PC-9 (cell line): ENCODE measurements at regions not wholly inside any gene's neighbourhood (a gene's known extent, or its start where the extent isn't known, plus 50 kb on each side); places are given as distances from the start of the nearest gene placed in this dataset.

Experiments
- BruUV-seq: library from RNA; stranded (reverse); fragments of 400-500 nt; replicated peaks from 2 replicates; lab custom pipeline; 2021; lab: Mats Ljungman, UMichigan
- CTCF ChIA-PET: fragments of 300-600 bp; sonication (Branson Sonifier 250); formaldehyde crosslinking; loops from one replicate; lab custom pipeline; 2022; ENCODE audit warnings: antibody characterized with exemption; lab: Charles Lee
- POLR2A ChIA-PET: fragments of 300-600 bp; sonication (Branson Sonifier 250); formaldehyde crosslinking; loops from one replicate; lab custom pipeline; 2022; ENCODE audit warnings: antibody characterized with exemption; ENCODE audit not compliant: unreplicated experiment; lab: Charles Lee
- DNase-seq, 2 experiments: peaks; one replicate each; pipeline versions ENCODE4 v3.0.0 to v3.0.0-alpha.2; 2015 to 2022; ENCODE audit warnings: mixed read lengths in 1 of 2
- H2AFZ ChIP-seq: fragments of 200-600 bp; sonication (generic); 2 replicates; pipeline ENCODE4 v1.8.1; 2017; ENCODE audit warnings: antibody characterized with exemption
- H3F3A ChIP-seq: fragments of 200-600 bp; sonication (generic); 2 replicates; pipeline ENCODE4 v1.8.1; 2017; ENCODE audit warnings: antibody characterized with exemption, mild to moderate bottlenecking, low read depth; ENCODE audit not compliant: insufficient read depth
- H3K27ac ChIP-seq: fragments of 200-600 bp; sonication (generic); 2 replicates; pipeline ENCODE4 v1.6.1; 2016; ENCODE audit warnings: mixed run types
- H3K27me3 ChIP-seq: fragments of 200-600 bp; sonication (generic); 2 replicates; pipeline ENCODE4 v1.6.1; 2016; ENCODE audit warnings: low read depth, mixed run types; ENCODE audit not compliant: insufficient read depth
- H3K36me3 ChIP-seq: fragments of 200-600 bp; sonication (generic); 2 replicates; pipeline ENCODE4 v1.6.1; 2016; ENCODE audit warnings: low read depth, mixed run types
- H3K4me1 ChIP-seq: fragments of 200-600 bp; sonication (generic); replicated peaks from 2 replicates; pipeline ENCODE4 v1.6.1; 2016; ENCODE audit warnings: mixed run types; ENCODE audit not compliant: insufficient read depth
- H3K4me2 ChIP-seq: fragments of 200-600 bp; sonication (generic); 2 replicates; pipeline ENCODE4 v1.6.1; 2017; ENCODE audit warnings: mixed run types
- H3K4me3 ChIP-seq: fragments of 200-600 bp; sonication (generic); 2 replicates; pipeline ENCODE4 v1.6.1; 2016; ENCODE audit warnings: mixed run types
- H3K79me2 ChIP-seq: fragments of 200-600 bp; sonication (generic); 2 replicates; pipeline ENCODE4 v1.6.1; 2017; ENCODE audit warnings: low read depth, mixed run types
- H3K9me2 ChIP-seq: fragments of 200-600 bp; sonication (generic); 2 replicates; pipeline ENCODE4 v1.8.1; 2017; ENCODE audit warnings: mild to moderate bottlenecking; ENCODE audit not compliant: insufficient read depth
- H3K9me3 ChIP-seq: fragments of 200-600 bp; sonication (generic); 2 replicates; pipeline ENCODE4 v1.8.1; 2016; ENCODE audit warnings: low read depth; ENCODE audit not compliant: insufficient read depth
- H4K20me1 ChIP-seq: fragments of 200-600 bp; sonication (generic); 2 replicates; pipeline ENCODE4 v1.8.1; 2017; ENCODE audit not compliant: insufficient read depth
- EZH2 ChIP-seq: fragments of 200-600 bp; sonication (generic); IDR thresholded peaks from 2 replicates; pipeline ENCODE4 v1.8.0; 2017; ENCODE audit warnings: antibody characterized with exemption, low read depth
- intact Hi-C: fragments of 100-400 bp; cut with micrococcal nuclease; formaldehyde crosslinking; loops from one replicate; pipeline ENCODE4 v1.10.0; 2022; ENCODE audit not compliant: unreplicated experiment
- TF ChIP-seq, protein P1 (sequence below): fragments of 200-600 bp; sonication (generic); conservative IDR thresholded peaks from 2 replicates; pipeline ENCODE4 v1.6.1; 2017; ENCODE audit warnings: mixed run types, antibody characterized with exemption, mild to moderate bottlenecking, moderate library complexity

DNA sequence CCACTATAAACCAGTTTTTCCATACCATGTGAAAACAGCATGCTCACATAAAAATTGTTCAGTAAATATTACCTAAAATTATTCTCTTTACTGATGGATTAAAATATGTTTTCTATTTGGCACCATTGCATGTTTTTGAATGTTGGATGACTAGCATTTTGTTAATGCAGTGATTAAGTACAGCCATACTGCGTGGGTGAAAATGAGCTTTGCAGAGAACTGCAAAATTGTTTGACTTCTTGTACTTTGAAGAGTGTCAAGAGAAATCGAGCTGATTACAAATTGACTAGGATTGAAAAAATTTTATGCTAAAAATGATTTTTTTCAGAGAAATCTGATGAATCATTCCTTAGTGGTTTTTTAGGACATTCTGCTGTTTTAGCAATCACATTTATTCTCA, 452.9 kb downstream of the RPL10L start:
- H3K4me1 ChIP-seq: no peaks in the 10 kb centered on the region
- H4K20me1 ChIP-seq: no peaks in the 10 kb centered on the region
- H3K9me3 ChIP-seq: no peaks in the 10 kb centered on the region
- CTCF ChIA-PET: no interaction called here
- no peak overlapping the region for H3K27ac ChIP-seq
- no TSS peak for BruUV-seq
- no peak for DNase-seq
- no peak for TF ChIP-seq EZH2
- TF ChIP-seq, protein P1, sequence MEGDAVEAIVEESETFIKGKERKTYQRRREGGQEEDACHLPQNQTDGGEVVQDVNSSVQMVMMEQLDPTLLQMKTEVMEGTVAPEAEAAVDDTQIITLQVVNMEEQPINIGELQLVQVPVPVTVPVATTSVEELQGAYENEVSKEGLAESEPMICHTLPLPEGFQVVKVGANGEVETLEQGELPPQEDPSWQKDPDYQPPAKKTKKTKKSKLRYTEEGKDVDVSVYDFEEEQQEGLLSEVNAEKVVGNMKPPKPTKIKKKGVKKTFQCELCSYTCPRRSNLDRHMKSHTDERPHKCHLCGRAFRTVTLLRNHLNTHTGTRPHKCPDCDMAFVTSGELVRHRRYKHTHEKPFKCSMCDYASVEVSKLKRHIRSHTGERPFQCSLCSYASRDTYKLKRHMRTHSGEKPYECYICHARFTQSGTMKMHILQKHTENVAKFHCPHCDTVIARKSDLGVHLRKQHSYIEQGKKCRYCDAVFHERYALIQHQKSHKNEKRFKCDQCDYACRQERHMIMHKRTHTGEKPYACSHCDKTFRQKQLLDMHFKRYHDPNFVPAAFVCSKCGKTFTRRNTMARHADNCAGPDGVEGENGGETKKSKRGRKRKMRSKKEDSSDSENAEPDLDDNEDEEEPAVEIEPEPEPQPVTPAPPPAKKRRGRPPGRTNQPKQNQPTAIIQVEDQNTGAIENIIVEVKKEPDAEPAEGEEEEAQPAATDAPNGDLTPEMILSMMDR: no peak
- H3F3A ChIP-seq: no peaks in the 10 kb centered on the region
- no peak overlapping the region for H3K4me3 ChIP-seq
- H2AFZ ChIP-seq: no peak overlapping the region
- H3K9me2 ChIP-seq: no peaks in the 10 kb centered on the region
- no peaks in the 10 kb centered on the region for H3K36me3 ChIP-seq
- no peaks in the 10 kb centered on the region for H3K27me3 ChIP-seq
- no peaks in the 10 kb centered on the region for H3K79me2 ChIP-seq
- H3K4me2 ChIP-seq: no peak overlapping the region
- intact Hi-C loops: no loop called here
- POLR2A ChIA-PET: no interaction called here

DNA sequence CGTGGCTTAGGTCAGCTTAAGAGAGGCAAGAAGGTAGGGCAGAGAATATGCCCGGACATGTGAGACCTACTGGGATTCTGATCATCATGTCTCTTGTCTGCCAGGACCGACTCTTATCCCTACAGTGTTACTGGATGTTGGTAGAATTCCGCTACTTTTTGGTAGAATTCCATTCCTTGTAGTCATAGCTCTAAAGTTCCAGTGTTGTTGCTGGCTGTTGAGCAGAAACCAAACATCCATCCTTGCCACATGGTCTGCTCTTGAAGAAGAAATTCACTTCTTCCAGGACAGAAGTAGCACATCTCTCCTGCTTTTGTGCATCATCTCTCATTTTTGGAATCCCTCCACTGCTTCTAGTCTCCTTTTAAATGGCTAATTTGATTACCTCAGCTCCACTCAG, 453.7 kb downstream of the RPL10L start:
- Histone ChIP-seq H3K9me3 (no peaks in the 10 kb centered on the region), H3K27ac (no peak overlapping the region), H3F3A (no peaks in the 10 kb centered on the region), H3K4me2 (no peak overlapping the region), H3K4me3 (no peak overlapping the region), H3K9me2 (no peaks in the 10 kb centered on the region), H3K4me1 (no peaks in the 10 kb centered on the region), H3K36me3 (no peaks in the 10 kb centered on the region), H3K27me3 (no peaks in the 10 kb centered on the region), H3K79me2 (no peaks in the 10 kb centered on the region), H2AFZ (no peak overlapping the region), H4K20me1 (no peaks in the 10 kb centered on the region)
- CTCF ChIA-PET: no interaction called here
- no peak for DNase-seq
- TF ChIP-seq, protein P1: no peak
- TF ChIP-seq EZH2: no peak
- POLR2A ChIA-PET: no interaction called here
- no TSS peak for BruUV-seq
- intact Hi-C loops: no loop called here
